PC-3 (cell line): ENCODE measurements at regions not wholly inside any gene's neighbourhood (a gene's known extent, or its start where the extent isn't known, plus 50 kb on each side); places are given as distances from the start of the nearest gene placed in this dataset.

Experiments used
- EZH2 ChIP-seq: fragments of 300-600 bp; sonication (generic); IDR thresholded peaks from one replicate; pipeline ENCODE4 v1.6.1; 2017; ENCODE audit warnings: antibody characterized with exemption, mild to moderate bottlenecking, low read length; ENCODE audit not compliant: unreplicated experiment
- TF ChIP-seq, protein P1 (sequence below): fragments of 300-600 bp; sonication (generic); conservative IDR thresholded peaks from 2 replicates; pipeline ENCODE4 v1.5.1; 2017; ENCODE audit warnings: antibody characterized with exemption, low read depth, mild to moderate bottlenecking, low read length

DNA sequence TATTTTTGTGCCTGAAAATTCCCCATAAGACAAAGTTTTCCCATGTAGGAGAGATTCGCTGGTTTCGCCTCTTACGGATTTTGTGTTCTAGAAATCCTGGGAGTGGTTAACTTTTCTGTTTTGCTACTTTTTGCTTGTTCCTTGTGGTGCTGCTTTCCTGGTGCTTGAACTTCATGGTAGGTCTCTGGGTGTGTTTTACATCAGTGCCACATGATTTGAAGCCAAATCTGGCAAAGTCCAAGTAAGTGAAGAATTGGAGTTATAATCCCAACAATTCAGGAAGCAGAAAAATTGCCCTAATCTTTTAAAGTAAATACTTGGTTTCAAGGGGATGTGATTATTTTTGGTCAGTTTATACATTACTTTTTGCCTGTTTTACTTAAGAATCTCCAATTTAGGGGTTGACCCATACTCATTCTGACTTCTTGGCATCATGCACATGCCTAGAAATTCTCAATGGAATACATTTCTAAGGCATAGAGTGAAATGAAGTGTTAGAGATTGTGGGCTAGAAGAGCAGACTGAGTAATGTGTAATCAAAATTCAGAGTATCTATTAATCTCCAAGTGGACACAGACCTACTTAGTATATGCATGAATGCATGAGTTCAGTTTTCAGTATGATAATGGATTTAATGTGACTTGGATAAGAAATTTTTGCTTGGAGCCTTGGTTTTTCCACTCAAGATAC lies 189.7 kb downstream of the CSNK1G3 start:
- TF ChIP-seq, protein P1, sequence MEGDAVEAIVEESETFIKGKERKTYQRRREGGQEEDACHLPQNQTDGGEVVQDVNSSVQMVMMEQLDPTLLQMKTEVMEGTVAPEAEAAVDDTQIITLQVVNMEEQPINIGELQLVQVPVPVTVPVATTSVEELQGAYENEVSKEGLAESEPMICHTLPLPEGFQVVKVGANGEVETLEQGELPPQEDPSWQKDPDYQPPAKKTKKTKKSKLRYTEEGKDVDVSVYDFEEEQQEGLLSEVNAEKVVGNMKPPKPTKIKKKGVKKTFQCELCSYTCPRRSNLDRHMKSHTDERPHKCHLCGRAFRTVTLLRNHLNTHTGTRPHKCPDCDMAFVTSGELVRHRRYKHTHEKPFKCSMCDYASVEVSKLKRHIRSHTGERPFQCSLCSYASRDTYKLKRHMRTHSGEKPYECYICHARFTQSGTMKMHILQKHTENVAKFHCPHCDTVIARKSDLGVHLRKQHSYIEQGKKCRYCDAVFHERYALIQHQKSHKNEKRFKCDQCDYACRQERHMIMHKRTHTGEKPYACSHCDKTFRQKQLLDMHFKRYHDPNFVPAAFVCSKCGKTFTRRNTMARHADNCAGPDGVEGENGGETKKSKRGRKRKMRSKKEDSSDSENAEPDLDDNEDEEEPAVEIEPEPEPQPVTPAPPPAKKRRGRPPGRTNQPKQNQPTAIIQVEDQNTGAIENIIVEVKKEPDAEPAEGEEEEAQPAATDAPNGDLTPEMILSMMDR, result no peak
- TF ChIP-seq EZH2, result no peak
